Neutrophil (primary cell): ENCODE measurements at regions not wholly inside any gene's neighbourhood (a gene's known extent, or its start where the extent isn't known, plus 50 kb on each side); places are given as distances from the start of the nearest gene placed in this dataset.
"Not testable (repeated sequence)": the region's sequence is repeated elsewhere in the genome, so short reads cannot be mapped to it uniquely, and the experiment has no call there.

ENCODE experiments used
- H3K27ac ChIP-seq: fragments of 200-600 bp; sonication (generic); 2 replicates; pipeline ENCODE4 v1.5.1; 2016; ENCODE audit warnings: mild to moderate bottlenecking, moderate library complexity
- H3K27me3 ChIP-seq: fragments of 200-600 bp; sonication (generic); 2 replicates; pipeline ENCODE4 v1.6.0; 2016; ENCODE audit warnings: mild to moderate bottlenecking
- H3K36me3 ChIP-seq: fragments of 200-600 bp; sonication (generic); 2 replicates; pipeline ENCODE4 v1.5.1; 2017
- H3K4me1 ChIP-seq, 2 experiments: fragments of 200-600 bp in 1 of 2; sonication (generic) in 1 of 2; 1 replicate in 1 of 2; 2 replicates in 1 of 2; pipeline versions ENCODE4 v1.5.1 to v1.6.1; 2013 to 2016; ENCODE audit warnings: low read depth in 1 of 2, low read length in 1 of 2, mild to moderate bottlenecking in 1 of 2, moderate library complexity in 1 of 2; ENCODE audit not compliant: control insufficient read depth in 1 of 2, insufficient read depth in 1 of 2
- H3K4me3 ChIP-seq, 2 experiments: fragments of 200-600 bp in 1 of 2; sonication (generic) in 1 of 2; 1 replicate in 1 of 2; 2 replicates in 1 of 2; pipeline ENCODE4 v1.5.1; 2013 to 2016; ENCODE audit warnings: low read depth in 1 of 2, low read length in 1 of 2, mild to moderate bottlenecking in 1 of 2, moderate library complexity in 1 of 2
- H3K9me3 ChIP-seq: fragments of 200-600 bp; sonication (generic); 2 replicates; pipeline ENCODE4 v1.5.1; 2016
- TF ChIP-seq, protein P1 (sequence below): fragments of 200-600 bp; sonication (generic); IDR thresholded peaks from 2 replicates; pipeline ENCODE4 v1.5.1; 2016; ENCODE audit warnings: antibody characterized with exemption

GRCh38 chr9:81069038-81069795 is 620.1 kb downstream of the TLE1 start:
- Histone ChIP-seq H3K4me3 (no peak overlapping the region), H3K27me3 (no peaks in the 10 kb centered on the region), H3K9me3 (no peaks in the 10 kb centered on the region), H3K36me3 (no peaks in the 10 kb centered on the region), H3K4me1 (no peaks in the 10 kb centered on the region), H3K27ac (no peak overlapping the region)
- TF ChIP-seq, protein P1, sequence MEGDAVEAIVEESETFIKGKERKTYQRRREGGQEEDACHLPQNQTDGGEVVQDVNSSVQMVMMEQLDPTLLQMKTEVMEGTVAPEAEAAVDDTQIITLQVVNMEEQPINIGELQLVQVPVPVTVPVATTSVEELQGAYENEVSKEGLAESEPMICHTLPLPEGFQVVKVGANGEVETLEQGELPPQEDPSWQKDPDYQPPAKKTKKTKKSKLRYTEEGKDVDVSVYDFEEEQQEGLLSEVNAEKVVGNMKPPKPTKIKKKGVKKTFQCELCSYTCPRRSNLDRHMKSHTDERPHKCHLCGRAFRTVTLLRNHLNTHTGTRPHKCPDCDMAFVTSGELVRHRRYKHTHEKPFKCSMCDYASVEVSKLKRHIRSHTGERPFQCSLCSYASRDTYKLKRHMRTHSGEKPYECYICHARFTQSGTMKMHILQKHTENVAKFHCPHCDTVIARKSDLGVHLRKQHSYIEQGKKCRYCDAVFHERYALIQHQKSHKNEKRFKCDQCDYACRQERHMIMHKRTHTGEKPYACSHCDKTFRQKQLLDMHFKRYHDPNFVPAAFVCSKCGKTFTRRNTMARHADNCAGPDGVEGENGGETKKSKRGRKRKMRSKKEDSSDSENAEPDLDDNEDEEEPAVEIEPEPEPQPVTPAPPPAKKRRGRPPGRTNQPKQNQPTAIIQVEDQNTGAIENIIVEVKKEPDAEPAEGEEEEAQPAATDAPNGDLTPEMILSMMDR, result no peak

GRCh38 chr9:81062995-81063394 is 626.4 kb downstream of the TLE1 start:
- H3K9me3 ChIP-seq, H3K27ac ChIP-seq, H3K36me3 ChIP-seq, H3K27me3 ChIP-seq, H3K4me1 ChIP-seq, H3K4me3 ChIP-seq: not testable (repeated sequence)

DNA sequence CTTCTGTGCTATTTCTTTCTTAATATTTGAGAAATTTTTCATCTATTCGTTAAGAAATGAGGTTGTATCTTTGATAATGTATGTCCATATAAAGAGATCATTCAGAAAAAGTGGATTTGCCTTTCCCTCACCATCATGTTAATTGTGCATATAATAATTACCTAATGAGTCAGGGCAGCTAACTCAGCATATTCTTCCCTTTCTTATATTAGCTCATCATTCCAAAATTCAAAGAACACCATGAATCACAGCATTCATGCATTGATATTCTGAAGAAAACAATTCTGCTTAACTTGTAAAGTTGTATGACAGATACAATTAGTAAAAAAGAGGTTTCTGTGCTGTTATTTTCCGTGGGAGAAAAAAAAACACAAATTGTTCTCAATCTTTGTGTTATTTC is 630.6 kb downstream of the TLE1 start:
- H3K27me3 ChIP-seq, result no peaks in the 10 kb centered on the region
- H3K36me3 ChIP-seq, result no peaks in the 10 kb centered on the region
- H3K9me3 ChIP-seq, result no peaks in the 10 kb centered on the region
- H3K27ac ChIP-seq, result no peak overlapping the region
- no peaks in the 10 kb centered on the region for H3K4me1 ChIP-seq
- TF ChIP-seq, protein P1, result no peak
- no peak overlapping the region for H3K4me3 ChIP-seq

DNA sequence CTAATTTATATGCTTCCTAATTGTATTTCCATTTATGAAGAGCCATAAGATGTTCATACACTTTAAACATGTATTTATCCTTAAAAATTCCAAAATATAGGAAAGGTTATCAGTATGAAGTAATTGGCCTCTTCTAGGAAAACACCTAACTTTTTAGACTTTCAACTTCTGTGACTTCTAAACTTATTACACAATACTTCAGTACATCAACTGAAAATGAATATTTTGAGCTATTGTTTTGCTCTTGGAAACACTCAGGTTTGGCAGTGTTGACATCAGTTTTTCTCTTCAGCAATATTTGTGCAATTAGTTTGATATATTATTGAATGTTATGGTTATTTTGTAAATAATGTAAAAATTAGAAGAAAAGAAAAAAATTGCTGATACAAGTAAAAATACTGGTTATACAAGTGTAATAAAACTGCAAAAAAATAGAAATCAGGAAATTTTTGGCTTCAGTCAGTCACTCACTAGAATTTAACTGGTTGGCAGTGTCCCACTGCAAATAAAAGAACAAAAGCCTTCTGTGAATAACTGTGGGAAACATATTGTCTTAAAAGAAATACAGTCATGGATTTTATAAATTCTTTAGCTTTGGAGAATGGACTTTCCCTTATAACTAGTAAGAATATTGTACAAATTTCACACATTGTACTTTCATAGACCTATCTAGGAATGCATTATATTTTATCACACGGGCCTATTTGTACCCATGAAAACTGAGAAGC is 635.9 kb downstream of the TLE1 start:
- Histone ChIP-seq H3K27ac (no peak overlapping the region), H3K27me3 (no peaks in the 10 kb centered on the region), H3K4me3 (no peak overlapping the region), H3K36me3 (no peaks in the 10 kb centered on the region), H3K9me3 (no peaks in the 10 kb centered on the region), H3K4me1 (no peaks in the 10 kb centered on the region)
- TF ChIP-seq, protein P1, result no peak

DNA sequence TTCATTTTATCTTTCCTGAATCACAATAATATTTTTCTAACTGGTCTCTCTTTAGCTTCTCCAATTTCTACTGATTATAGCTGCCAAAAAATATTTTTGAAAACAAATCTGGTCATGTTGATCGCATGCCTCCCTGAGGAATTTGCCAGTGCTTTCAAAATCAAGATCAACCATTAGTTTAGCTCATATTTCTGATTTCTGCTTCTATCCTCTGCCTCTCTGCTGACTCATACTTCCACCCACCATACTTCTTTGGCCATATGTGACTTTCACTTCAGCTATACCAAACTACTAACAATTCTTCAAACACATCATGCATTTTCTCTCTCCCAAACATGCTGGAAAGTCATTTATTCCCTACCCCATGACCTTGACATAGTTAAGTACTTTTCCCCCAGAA is 636.5 kb downstream of the TLE1 start:
- no peaks in the 10 kb centered on the region for H3K36me3 ChIP-seq

More for the DNA sequence above, 636.5 kb downstream of the TLE1 start:
- H3K4me1 ChIP-seq, result no peaks in the 10 kb centered on the region
- no peaks in the 10 kb centered on the region for H3K27me3 ChIP-seq
- no peaks in the 10 kb centered on the region for H3K9me3 ChIP-seq
- H3K27ac ChIP-seq, result no peak overlapping the region
- TF ChIP-seq, protein P1, result no peak
- no peak overlapping the region for H3K4me3 ChIP-seq
